Medulla oblongata (tissue), 1 donor: ENCODE measurements at regions not wholly inside any gene's neighbourhood (a gene's known extent, or its start where the extent isn't known, plus 50 kb on each side); places are given as distances from the start of the nearest gene placed in this dataset.
"Not testable (repeated sequence)": the region's sequence is repeated elsewhere in the genome, so short reads cannot be mapped to it uniquely, and the experiment has no call there.

Experiments used
- DNase-seq: peaks from one replicate; pipeline ENCODE4 v3.0.0-alpha.2; 2015; ENCODE audit errors: extremely low spot score

DNA sequence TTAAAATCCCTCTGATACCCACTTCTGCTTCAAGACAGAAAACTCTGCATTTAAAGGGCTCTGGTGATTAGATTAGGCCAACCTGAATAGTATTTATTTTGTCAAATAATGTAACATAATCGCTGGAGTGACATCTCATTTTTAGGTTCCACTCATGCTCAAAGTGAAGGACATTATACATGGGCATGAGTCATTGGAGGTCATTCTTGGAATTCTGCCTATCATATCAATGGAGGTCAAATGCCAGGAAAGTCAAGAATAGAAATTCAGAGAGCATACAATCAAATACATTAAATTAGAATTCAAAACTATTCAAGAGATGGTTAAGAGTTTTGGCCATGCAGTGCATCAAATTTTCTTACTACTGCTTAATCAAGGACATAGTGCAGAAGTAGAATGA lies 50.8 kb upstream of the PRSS1 start:
- no peak for DNase-seq

DNA sequence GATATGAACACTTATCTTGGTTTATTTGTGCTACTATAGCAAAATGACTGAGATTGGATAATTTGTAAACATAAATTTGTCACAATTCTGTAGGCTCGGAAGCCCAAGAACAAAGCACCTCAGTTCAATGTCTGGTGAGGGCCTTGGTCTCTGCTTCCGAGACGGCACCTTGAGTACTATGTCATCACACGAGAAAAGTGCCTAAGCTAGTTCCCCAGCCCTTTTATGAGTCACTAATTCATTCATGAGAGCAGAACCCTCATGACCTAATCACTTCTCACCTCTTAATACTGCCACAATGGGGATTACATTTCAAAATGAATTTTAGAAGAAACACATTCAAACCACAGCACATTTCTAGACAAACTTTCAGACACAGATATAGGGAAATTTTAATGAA lies 52.0 kb upstream of the PRSS1 start:
- no peak for DNase-seq

GRCh38 chr7:142696456-142697179 lies 52.7 kb upstream of the PRSS1 start:
- no peak for DNase-seq

GRCh38 chr7:142693911-142694310 lies 55.4 kb upstream of the PRSS1 start:
- no peak for DNase-seq

- DNase-seq = no peak
Observed at GRCh38 chr7:142690554-142691182, 58.6 kb upstream of the PRSS1 start.

DNA sequence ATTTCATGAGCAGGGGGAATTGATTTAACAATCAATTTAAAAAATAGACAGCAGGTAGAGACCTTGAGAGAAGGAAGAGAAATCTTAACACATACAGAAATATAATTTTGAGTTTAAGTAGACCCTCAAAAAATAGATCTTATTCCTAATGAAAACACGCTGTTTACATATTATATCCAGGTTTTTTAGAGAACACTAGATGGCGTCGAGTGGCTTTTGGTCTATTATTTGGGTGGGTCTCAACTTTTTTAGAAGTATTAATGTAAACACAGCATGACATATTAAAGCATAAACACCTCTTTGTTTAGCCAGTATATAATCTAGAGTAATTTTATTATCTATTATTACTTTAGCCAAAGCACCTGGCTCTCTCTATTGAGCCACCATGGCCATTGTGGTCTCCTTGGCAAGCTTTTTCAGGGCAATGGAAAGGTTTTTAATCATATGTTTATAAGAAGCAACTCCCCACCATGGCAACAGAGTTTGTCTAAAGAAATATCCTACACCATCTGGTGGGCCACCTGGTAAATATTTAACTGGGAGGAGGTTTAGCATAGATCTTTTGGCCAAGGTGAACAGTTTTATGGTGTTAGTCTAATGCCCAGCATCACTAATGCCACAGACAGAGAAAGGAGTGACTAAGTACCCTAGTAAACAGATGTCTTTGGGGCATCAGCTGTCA lies 59.7 kb upstream of the PRSS1 start:
- no peak for DNase-seq

DNA sequence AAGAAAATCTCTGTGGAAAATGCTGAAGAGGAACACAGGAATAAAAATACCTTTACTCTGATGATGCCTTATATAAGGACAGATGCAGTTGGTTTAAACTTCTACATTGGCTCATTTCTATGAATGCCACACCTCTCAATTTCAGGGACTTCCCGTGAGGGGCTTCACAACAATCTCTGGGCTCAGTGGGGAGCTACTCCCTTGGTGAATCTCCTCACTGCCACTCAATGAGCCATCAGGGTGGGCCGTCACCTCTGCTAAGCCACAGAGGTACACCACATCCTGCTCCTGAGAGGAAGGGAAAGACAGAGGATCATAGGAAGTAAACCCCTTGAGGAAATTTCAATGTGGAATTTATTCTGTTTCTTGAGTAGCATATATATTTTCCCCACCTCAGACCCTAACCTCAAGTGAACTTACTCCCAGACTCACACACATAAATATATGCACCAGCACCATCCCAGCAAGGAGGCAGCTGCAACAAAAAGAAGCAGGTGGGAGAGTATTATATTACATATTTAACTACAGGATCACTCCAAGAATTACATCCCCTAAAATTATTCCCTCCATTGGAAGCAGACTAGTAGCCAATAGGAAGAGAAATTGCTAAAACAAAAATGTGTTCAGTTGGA lies 63.3 kb upstream of the PRSS1 start:
- DNase-seq = no peak

DNA sequence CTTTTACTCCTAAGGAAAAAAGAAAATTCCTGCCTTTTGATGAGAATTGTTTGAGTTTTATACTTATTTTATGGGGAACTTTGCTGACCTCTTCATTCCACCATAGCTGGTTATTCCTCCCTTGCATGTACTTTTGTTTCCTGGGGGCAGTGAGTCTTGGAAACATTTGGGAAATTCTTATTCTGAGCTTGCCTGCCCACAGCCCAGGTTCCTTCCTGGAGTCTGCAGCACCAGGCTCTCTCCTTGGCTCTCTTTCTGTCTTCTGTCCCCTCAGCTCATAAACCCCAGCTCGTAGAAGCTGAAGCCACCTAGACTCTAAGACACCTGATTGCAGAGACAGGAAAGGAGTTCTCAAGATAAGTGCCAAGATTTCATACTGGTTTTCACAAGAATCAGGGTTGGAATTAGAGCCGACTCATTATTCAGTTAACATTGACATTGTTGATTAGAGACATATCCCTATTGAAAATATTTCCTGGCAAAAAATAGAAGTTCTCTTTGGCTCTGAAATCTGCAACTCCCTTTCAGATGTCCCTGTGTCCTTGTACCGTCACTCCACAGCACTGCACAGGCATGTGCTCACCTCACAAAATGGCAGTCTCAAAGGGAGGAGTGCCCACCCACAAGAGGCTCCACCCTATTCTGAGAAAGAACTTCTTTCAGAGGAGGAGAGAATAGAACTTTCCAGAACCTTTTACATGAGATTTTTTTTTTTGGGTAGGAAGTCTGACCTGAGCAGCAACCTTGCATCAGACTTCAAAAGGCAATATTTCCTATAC lies 67.8 kb upstream of the PRSS1 start:
- no peak for DNase-seq

DNA sequence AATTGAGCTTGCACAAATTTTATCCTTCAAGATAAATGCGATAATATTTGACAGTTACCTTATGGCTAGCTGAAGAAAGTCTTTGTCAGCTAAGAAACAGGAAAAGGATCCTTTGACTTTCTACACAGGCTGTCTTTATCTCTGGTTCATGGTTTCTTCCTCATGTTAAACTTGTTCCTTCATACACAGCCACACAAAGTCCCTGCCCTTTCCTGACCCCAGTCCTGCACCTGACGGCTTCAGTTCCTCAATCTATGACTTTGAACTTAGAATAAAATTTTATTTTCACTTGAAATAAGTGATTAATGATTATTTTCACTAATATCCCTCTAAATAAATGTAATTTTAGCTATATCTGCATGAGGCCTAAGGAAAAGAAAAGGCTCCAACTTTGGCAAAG lies 77.8 kb upstream of the PRSS1 start:
- DNase-seq = no peak

GRCh38 chr7:142670511-142670910 lies 78.8 kb upstream of the PRSS1 start:
- DNase-seq = no peak

DNA sequence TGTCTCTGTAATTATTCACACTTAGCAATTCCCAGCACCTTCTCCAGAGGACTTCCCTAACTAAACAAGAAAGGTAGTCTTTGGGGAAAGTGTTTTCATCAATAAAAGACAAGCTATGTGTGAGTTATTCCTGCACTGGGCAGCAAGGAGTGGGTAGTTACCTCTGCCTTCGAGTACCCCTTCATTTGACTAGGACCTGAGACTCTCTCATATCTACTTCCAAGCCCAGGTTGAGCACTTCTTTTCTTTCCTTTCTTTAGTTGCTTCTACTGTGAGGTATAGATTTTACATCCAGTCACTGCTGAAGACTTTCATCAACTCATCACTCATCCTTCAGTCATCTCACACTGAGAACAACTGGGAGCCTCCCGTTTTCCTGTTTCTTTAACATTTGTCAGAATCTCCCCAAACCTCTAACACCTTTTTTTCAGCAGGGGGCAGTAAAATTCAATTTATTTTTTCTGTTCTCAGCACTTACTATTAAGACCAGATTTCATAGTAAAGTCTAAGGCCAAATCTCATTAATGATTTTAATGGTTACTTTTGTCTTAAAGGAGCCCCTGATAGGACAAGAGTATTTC lies 80.1 kb upstream of the PRSS1 start:
- no peak for DNase-seq

DNA sequence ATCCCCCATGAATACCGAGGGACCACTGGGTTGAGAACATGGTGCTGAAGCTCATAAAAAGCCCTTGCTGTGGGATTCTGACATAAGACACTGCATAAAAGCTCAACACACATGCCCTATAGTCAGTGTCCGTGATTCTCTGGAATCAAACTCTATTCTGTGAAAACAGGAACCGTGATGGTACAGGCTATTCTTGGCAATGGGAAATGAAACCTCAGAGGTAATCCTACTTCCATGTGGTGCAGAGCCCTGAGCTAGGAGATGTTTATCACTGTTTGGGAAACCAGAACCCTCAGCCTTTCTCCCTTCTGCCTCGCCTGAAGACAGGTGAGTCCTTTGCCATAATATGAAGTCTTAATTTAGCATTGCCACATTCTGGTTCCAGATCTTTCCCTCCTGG lies 80.8 kb upstream of the PRSS1 start:
- peak; percentile 77 for DNase-seq

DNA sequence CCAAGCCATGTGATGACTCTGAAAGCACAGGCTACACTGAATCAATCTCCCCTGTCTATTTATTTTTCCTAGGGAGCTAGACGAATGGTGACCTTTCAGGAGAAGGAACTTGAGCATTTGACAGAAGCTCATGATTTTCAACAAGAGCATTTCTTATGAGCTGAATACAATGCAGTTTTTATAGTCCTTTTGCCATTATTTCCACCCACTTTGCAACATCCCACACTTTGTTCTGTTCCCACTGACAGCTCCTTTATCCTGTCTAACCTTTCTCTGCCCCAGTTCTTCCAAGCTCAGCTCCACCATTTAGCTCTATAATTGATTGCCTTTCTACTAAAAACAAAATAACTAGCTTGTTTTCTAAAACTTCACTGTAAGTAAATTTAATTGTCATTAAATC lies 91.9 kb upstream of the PRSS1 start:
- no peak for DNase-seq

- no peak for DNase-seq
Observed at GRCh38 chr7:142654398-142654797, 94.9 kb upstream of the PRSS1 start.

DNA sequence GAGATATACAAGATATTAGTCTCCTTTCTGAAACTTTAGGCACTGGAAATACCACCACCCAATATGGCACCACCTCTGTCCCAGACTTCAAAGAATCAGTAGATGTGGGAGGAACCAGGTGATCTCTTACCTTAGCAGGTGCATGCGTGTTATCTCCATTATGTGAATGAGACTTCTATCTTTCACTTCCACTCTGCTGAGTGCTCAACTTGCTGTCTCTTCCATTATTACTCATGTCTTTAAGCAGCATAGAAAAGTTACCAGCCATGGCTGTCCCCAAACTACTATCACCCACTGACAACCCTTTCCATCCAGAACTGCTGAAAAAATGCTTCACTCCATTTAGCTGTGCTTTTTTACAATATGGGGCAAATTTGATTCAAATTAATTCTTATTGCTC lies 101.5 kb upstream of the PRSS1 start:
- no peak for DNase-seq

DNA sequence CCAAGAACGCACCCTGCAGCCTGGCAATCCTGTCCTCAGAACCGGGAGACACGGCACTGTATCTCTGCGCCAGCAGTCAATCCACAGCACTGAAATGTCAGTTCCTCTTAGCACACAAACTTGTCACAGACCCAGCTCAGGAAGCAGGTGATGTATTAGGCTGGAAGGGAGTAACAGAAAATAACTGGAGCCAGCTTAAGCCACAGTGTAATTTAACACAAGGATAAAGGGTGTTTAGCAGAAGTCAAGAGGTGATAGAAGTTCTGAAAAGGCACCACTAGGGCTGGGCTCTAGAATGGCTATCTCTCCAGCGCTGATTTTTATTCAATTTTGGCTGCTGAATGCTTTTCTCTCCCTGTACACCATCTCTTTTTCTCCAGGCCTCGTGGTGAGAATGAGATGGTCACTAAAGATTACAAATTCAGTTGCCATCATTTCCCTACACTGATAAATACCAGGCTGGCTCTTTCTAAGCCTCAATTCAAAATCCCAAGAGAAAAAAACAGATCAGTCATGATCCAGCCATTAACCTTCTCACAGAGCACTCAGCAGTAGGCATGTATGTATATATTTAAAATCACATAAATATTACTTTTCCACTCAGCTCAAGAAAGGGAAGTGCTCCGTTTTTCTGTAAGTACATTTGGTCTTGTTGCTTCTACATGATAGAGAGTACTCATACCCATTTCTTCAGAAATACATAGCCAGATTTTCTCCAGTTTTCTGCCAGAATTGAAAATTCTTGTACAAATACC lies 102.7 kb upstream of the PRSS1 start:
- DNase-seq = no peak

GRCh38 chr7:142645777-142646176 lies 103.5 kb upstream of the PRSS1 start:
- no peak for DNase-seq

GRCh38 chr7:142642316-142642715 lies 107.0 kb upstream of the PRSS1 start:
- no peak for DNase-seq

DNA sequence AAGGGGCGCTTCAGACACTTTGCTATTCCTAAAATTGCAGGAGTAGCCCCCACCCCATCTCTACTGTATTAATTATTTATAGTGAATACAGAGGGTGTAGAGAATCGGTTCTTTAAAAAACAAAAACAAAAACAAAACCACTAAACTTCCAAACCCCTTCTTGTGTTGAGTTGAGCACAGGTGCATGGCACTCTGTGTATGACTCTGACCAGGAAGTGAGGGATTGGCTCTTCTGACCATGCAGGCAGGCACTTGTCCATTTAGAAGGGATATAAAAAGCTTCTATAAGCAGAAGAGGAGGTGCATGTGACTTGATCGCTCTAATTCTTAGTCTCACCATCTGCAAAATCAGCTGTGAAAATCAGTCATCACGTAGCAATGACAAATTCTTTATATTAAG lies 108.0 kb upstream of the PRSS1 start:
- DNase-seq = not testable (repeated sequence)

- DNase-seq = no peak
Observed at GRCh38 chr7:142638581-142638980, 110.7 kb upstream of the PRSS1 start.

DNA sequence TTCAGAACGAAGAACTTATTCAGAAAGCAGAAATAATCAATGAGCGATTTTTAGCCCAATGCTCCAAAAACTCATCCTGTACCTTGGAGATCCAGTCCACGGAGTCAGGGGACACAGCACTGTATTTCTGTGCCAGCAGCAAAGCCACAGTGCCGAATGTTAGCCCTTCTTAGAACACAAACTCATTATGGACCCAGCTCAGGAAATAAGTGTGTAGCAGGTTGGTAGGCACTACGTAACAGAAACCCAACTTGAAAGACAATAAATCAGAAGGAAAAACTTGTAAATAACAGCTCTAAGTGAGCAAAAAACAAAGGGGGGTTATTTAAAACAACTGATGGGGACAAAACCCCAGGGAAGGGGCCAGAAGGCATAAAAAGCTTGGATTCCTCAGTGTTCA lies 112.0 kb upstream of the PRSS1 start:
- no peak for DNase-seq
